ENCODE measurements at regions not wholly inside any gene's neighbourhood (a gene's known extent, or its start where the extent isn't known, plus 50 kb on each side); places are given as distances from the start of the nearest gene placed in this dataset.

- no peaks in the 10 kb centered on the region for H3K36me3 Mint-ChIP-seq
- H3K27ac Mint-ChIP-seq: peak overlapping the region; percentile 98
- peak overlapping the region; percentile 96 for H3K4me3 Mint-ChIP-seq
- H3K27me3 Mint-ChIP-seq: no peaks in the 10 kb centered on the region
- no peaks in the 10 kb centered on the region for H3K9me3 Mint-ChIP-seq (ENCODE audit: low read depth)
- peaks cover 36% of the 10 kb centered on the region for H3K4me1 Mint-ChIP-seq (ENCODE audit: low read depth)
These were observed 54.3 kb upstream of the KDM7A start for GRCh38 chr7:140230861-140231770.

DNA sequence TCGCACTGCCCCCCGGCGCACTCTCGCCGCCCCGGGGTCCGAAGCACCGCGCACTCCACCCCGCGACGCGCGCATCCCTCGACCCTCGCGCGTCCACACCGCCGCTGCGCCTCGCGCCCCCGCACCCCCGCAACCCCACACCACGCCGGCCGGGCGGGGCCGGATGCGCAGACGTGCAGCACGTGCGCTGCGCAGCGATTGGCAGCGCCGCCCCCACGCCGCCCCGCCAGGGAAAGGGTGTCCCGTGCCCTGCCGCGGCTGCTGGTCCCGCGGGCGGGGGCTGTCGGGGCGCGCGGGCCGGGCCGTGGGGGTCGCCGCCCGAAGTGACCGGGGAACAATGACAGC, 53.7 kb upstream of the KDM7A start:
- peak overlapping the region; percentile 98 for H3K27ac Mint-ChIP-seq
- H3K4me1 Mint-ChIP-seq (ENCODE audit: low read depth): peaks cover 42% of the 10 kb centered on the region
- H3K36me3 Mint-ChIP-seq: no peaks in the 10 kb centered on the region
- H3K4me3 Mint-ChIP-seq: peak overlapping the region; percentile 96
- no peaks in the 10 kb centered on the region for H3K9me3 Mint-ChIP-seq (ENCODE audit: low read depth)
- H3K27me3 Mint-ChIP-seq: no peaks in the 10 kb centered on the region

GRCh38 chr7:140229591-140230515, 53.1 kb upstream of the KDM7A start:
- Mint-ChIP-seq H3K4me1 (ENCODE audit: low read depth) (peaks cover 45% of the 10 kb centered on the region), H3K9me3 (ENCODE audit: low read depth) (no peaks in the 10 kb centered on the region), H3K27ac (peak overlapping the region; percentile 98)

GRCh38 chr7:140229101-140229525, 52.3 kb upstream of the KDM7A start:
- Mint-ChIP-seq H3K4me3 (peak overlapping the region; percentile 87), H3K9me3 (ENCODE audit: low read depth) (no peaks in the 10 kb centered on the region), H3K27me3 (no peaks in the 10 kb centered on the region), H3K36me3 (no peaks in the 10 kb centered on the region), H3K4me1 (ENCODE audit: low read depth) (peaks cover 49% of the 10 kb centered on the region), H3K27ac (peak overlapping the region; percentile 98)

More at GRCh38 chr7:140229591-140230515, 53.1 kb upstream of the KDM7A start:
- Mint-ChIP-seq H3K36me3 (no peaks in the 10 kb centered on the region), H3K4me3 (peak overlapping the region; percentile 87), H3K27me3 (no peaks in the 10 kb centered on the region)
